GM19351 (cell line): ENCODE measurements at regions not wholly inside any gene's neighbourhood (a gene's known extent, or its start where the extent isn't known, plus 50 kb on each side); places are given as distances from the start of the nearest gene placed in this dataset.

ENCODE experiments used
- ATAC-seq: cut with Tn5 transposase; IDR thresholded peaks from one replicate; pipeline ENCODE4 v1.9.1; 2021; ENCODE audit warnings: mild to moderate bottlenecking, moderate library complexity; ENCODE audit not compliant: unreplicated experiment

GRCh38 chr1:98005326-98006010 lies 84.6 kb upstream of the DPYD start:
- no peak for ATAC-seq

DNA sequence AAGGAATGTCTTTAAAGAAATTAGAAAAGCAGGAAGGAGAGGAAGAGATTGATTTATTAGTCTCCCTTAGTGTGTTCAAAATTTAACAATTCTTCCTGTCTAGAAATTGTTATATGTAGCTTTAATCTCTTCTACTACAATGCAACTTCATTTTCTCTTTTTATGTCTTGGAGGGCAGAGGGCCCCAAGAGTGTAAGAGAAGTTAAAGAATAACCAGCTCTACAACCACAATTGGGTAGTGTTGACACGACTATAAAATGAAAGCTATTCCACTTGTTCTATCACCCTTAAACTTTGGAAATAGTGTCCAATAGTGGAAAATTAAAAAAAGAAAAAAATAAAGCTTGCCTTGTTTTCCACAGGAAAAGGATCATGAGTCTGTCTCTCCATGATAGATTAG lies 82.6 kb upstream of the DPYD start:
- ATAC-seq, result no peak

- ATAC-seq, result no peak
These were observed 81.5 kb upstream of the DPYD start for GRCh38 chr1:98002288-98002687.

DNA sequence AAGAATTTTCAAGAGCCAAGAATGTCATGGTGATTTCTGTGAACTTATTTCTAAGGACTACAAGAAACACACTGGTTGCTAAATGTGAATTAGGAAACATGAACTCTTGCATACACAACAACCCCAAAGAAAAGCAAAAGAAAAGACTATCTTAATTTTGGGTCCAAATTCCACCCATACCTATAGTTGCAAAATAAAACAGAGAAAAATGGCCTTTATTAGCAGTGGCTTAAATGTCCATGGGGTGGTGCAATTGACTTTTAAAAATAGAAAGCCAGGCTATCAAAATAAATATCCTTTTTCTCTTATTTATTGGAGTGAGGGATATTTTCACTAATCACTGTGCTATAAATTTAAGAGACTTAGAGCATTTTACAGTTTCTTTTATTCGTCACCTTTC lies 80.9 kb upstream of the DPYD start:
- no peak for ATAC-seq

DNA sequence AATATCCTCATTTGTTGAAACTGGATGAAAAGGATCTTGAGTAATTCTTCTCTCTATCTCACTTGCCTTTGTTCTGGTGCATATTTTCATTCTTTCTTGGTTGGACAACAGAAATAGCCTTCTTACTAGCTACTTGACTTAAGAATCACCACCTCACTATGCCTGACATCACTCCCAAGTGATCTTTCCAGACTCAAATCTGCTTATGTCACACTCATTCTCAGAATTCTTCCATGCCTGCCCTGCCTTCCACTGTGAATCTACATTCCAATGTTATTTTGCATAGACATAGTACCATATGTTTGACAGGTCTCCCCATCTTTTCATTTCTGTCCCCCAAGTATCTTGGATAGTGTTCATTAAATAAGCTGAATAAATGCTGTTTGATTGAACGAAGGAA lies 78.5 kb upstream of the DPYD start:
- ATAC-seq, result no peak

GRCh38 chr1:97996880-97997279 lies 76.0 kb upstream of the DPYD start:
- ATAC-seq, result no peak

GRCh38 chr1:97989094-97989680 lies 68.4 kb upstream of the DPYD start:
- ATAC-seq, result no peak

DNA sequence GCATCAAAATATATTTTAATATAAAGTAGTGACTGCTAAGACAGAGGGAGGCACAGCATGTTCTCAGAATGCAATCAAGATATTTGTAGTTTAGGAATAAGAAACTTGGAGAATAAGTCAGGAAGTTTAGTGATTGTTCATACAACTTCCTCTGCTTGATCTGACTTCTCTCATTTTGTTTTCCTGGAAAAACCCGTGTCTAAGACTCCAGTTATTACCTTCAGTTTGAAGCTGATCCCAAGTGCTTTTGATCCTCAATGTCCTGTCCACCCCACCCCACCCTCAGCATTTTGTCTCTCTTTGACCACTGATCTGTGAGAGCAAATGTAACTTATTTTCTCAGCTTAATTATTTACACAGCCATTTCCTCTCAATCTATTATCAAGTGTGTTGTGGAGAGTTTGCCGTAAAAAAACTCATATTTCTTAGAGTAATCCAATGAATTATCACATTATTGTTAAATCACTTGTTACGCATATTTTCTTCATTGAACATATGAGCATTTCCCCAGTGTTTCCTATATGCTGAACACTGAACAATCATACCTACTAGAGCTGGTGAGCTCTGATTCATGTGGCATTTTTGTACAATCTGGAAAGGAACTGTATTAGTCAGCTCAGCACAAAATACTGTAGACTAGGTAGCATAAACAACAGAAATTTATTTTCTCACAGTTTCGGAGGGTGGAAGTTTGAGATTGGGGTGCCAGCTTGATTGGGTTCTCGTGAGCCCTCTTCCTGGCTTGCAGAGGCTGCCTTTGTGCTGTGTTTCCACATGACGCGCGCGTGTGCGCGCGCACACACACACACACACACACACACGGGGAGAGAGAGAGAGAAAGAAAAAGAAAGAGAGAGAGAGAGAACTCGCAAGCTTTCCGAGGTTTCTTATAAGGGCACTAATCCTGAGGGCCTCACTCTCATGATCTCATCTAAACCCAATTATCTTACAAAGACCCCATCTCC lies 65.5 kb upstream of the DPYD start:
- no peak for ATAC-seq

- no peak for ATAC-seq
These were observed 62.3 kb upstream of the DPYD start for GRCh38 chr1:97983126-97983525.

GRCh38 chr1:97980530-97980929 lies 59.7 kb upstream of the DPYD start:
- no peak for ATAC-seq

DNA sequence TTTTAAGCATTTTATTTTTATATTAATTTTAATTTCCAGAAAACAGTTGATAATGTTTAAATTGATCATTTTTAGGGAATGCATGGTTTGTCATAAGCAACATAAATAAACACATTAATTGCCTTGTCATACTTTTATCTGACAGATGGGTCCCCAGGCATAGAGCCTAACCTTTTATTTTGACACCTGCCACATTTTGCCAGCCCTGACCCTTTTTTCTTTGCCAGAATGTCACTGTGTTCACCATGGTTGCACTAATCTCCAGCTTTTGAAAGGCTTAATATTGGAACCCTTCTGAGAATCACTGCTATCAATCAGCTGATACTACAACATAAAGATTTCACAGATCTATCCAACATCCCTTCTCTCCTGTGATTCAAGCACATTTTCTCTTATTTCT lies 56.0 kb upstream of the DPYD start:
- no peak for ATAC-seq
